ENCODE measurements at regions not wholly inside any gene's neighbourhood (a gene's known extent, or its start where the extent isn't known, plus 50 kb on each side); places are given as distances from the start of the nearest gene placed in this dataset.

GRCh38 chr12:123091230-123092150 lies 59.4 kb downstream of the PITPNM2 start:
- no peak overlapping the region for H3K27ac Mint-ChIP-seq
- TF ChIP-seq CTCF (conservative IDR thresholded peaks at IDR 0.05), result no peak

GRCh38 chr12:123089631-123090353 lies 61.1 kb downstream of the PITPNM2 start:
- H3K27ac Mint-ChIP-seq, result no peak overlapping the region
- H3K4me1 Mint-ChIP-seq (ENCODE audit: unreplicated experiment), result peaks cover 13% of the 10 kb centered on the region
- TF ChIP-seq CTCF (conservative IDR thresholded peaks at IDR 0.05), result no peak

More at GRCh38 chr12:123091230-123092150, 59.4 kb downstream of the PITPNM2 start:
- H3K36me3 Mint-ChIP-seq, result no peaks in the 10 kb centered on the region
- DNase-seq (ENCODE audit: extremely low spot score, unreplicated experiment), result no peak
- no peaks in the 10 kb centered on the region for H3K27me3 Mint-ChIP-seq
- no peak overlapping the region for H3K4me3 Mint-ChIP-seq
- peaks cover 18% of the 10 kb centered on the region for H3K4me1 Mint-ChIP-seq (ENCODE audit: unreplicated experiment)
- no peaks in the 10 kb centered on the region for H3K9me3 Mint-ChIP-seq

GRCh38 chr12:123089140-123089539 lies 61.8 kb downstream of the PITPNM2 start:
- Mint-ChIP-seq H3K27ac (no peak overlapping the region), H3K36me3 (no peaks in the 10 kb centered on the region), H3K9me3 (no peaks in the 10 kb centered on the region), H3K4me1 (ENCODE audit: unreplicated experiment) (peaks cover 9% of the 10 kb centered on the region), H3K27me3 (no peaks in the 10 kb centered on the region), H3K4me3 (no peak overlapping the region)
- no peak for TF ChIP-seq CTCF (conservative IDR thresholded peaks at IDR 0.05)
- DNase-seq (ENCODE audit: extremely low spot score, unreplicated experiment), result no peak

More at GRCh38 chr12:123089631-123090353, 61.1 kb downstream of the PITPNM2 start:
- H3K27me3 Mint-ChIP-seq, result no peaks in the 10 kb centered on the region
- H3K9me3 Mint-ChIP-seq, result no peaks in the 10 kb centered on the region
- no peak for DNase-seq (ENCODE audit: extremely low spot score, unreplicated experiment)
- no peaks in the 10 kb centered on the region for H3K36me3 Mint-ChIP-seq
- H3K4me3 Mint-ChIP-seq, result no peak overlapping the region

- Mint-ChIP-seq H3K4me3 (no peak overlapping the region), H3K27ac (no peak overlapping the region), H3K27me3 (no peaks in the 10 kb centered on the region), H3K4me1 (ENCODE audit: unreplicated experiment) (peaks cover 8% of the 10 kb centered on the region), H3K9me3 (no peaks in the 10 kb centered on the region), H3K36me3 (no peaks in the 10 kb centered on the region)
- DNase-seq (ENCODE audit: extremely low spot score, unreplicated experiment), result no peak
- TF ChIP-seq CTCF (conservative IDR thresholded peaks at IDR 0.05), result no peak
Observed at GRCh38 chr12:123085730-123086487, 65.0 kb downstream of the PITPNM2 start.

GRCh38 chr12:123085066-123085465 lies 65.8 kb downstream of the PITPNM2 start:
- peaks cover 8% of the 10 kb centered on the region for H3K4me1 Mint-ChIP-seq (ENCODE audit: unreplicated experiment)
- no peaks in the 10 kb centered on the region for H3K27me3 Mint-ChIP-seq
- H3K9me3 Mint-ChIP-seq, result no peaks in the 10 kb centered on the region
- no peak overlapping the region for H3K27ac Mint-ChIP-seq
- no peak overlapping the region for H3K4me3 Mint-ChIP-seq
- no peaks in the 10 kb centered on the region for H3K36me3 Mint-ChIP-seq
- DNase-seq (ENCODE audit: extremely low spot score, unreplicated experiment), result no peak
- TF ChIP-seq CTCF (conservative IDR thresholded peaks at IDR 0.05), result no peak
